ENCODE measurements at regions not wholly inside any gene's neighbourhood (a gene's known extent, or its start where the extent isn't known, plus 50 kb on each side); places are given as distances from the start of the nearest gene placed in this dataset.

- Mint-ChIP-seq H3K27ac (no peak overlapping the region), H3K9me3 (peaks cover 3 to 12% (median 8%) of the 10 kb centered on the region in 5 donors), H3K36me3 (peaks cover 0 to 24% (median 0%) of the 10 kb centered on the region in 3 donors), H3K4me1 (peaks cover 21 to 23% (median 22%) of the 10 kb centered on the region in 3 donors), H3K27me3 (peaks cover 0 to 2% of the 10 kb centered on the region in 2 donors), H3K4me3 (no peak overlapping the region)
- H3K4me1 ChIP-seq (ENCODE audit: insufficient read depth, low read length) = peaks cover 16% of the 10 kb centered on the region
- POLR2A ChIA-PET = no interaction called here
- CTCF ChIA-PET = no interaction called here
- H3K36me3 ChIP-seq (ENCODE audit: insufficient read depth, low read length) = no peaks in the 10 kb centered on the region
- H3K4me3 ChIP-seq (ENCODE audit: low read length) = no peak overlapping the region
- DNase-seq = no peak
- no peaks in the 10 kb centered on the region for H3K27me3 ChIP-seq (ENCODE audit: insufficient read depth, low read length, poor library complexity, severe bottlenecking)
- peaks cover 4% of the 10 kb centered on the region for H3K9me3 ChIP-seq (ENCODE audit: low read length)
- no peak overlapping the region for H3K27ac ChIP-seq (ENCODE audit: low read depth, low read length)
These were observed 56.2 kb upstream of the IL1R1 start for GRCh38 chr2:102086150-102086872.

GRCh38 chr2:102091121-102091520 lies 51.4 kb upstream of the IL1R1 start:
- H3K27ac Mint-ChIP-seq = no peak overlapping the region
- CTCF ChIA-PET = interaction anchor here (1.3 kb wide), 1 partner anchor 85 kb away, joined by 4 read pairs; no protein-coding TSS in a partner anchor
- POLR2A ChIA-PET = no interaction called here
- H3K36me3 ChIP-seq (ENCODE audit: insufficient read depth, low read length) = no peaks in the 10 kb centered on the region
- no peak for DNase-seq
- H3K4me1 ChIP-seq (ENCODE audit: insufficient read depth, low read length) = no peaks in the 10 kb centered on the region
- no peaks in the 10 kb centered on the region for H3K27me3 ChIP-seq (ENCODE audit: insufficient read depth, low read length, poor library complexity, severe bottlenecking)
- no peaks in the 10 kb centered on the region for H3K4me1 Mint-ChIP-seq
- peaks cover 0 to 2% of the 10 kb centered on the region in 2 donors for H3K27me3 Mint-ChIP-seq
- peaks cover 0 to 28% (median 0%) of the 10 kb centered on the region in 3 donors for H3K36me3 Mint-ChIP-seq
- no peak overlapping the region for H3K4me3 ChIP-seq (ENCODE audit: low read length)
- peaks cover 3 to 12% (median 8%) of the 10 kb centered on the region in 5 donors for H3K9me3 Mint-ChIP-seq
- H3K4me3 Mint-ChIP-seq = no peak overlapping the region
- H3K9me3 ChIP-seq (ENCODE audit: low read length) = peaks cover 4% of the 10 kb centered on the region
- H3K27ac ChIP-seq (ENCODE audit: low read depth, low read length) = no peak overlapping the region

- Mint-ChIP-seq H3K4me3 (no peak overlapping the region), H3K27ac (no peak overlapping the region), H3K27me3 (peaks cover 0 to 5% of the 10 kb centered on the region in 2 donors), H3K4me1 (no peaks in the 10 kb centered on the region), H3K9me3 (peaks cover 3 to 12% (median 8%) of the 10 kb centered on the region in 5 donors), H3K36me3 (peaks cover 0 to 28% (median 0%) of the 10 kb centered on the region in 3 donors)
- ChIA-PET POLR2A (no interaction called here), CTCF (interaction anchor here (1.3 kb wide), 1 partner anchor 86 kb away, joined by 4 read pairs; no protein-coding TSS in a partner anchor)
- no peak overlapping the region for H3K4me3 ChIP-seq (ENCODE audit: low read length)
- DNase-seq = no peak
- H3K36me3 ChIP-seq (ENCODE audit: insufficient read depth, low read length) = no peaks in the 10 kb centered on the region
- no peaks in the 10 kb centered on the region for H3K27me3 ChIP-seq (ENCODE audit: insufficient read depth, low read length, poor library complexity, severe bottlenecking)
- H3K4me1 ChIP-seq (ENCODE audit: insufficient read depth, low read length) = no peaks in the 10 kb centered on the region
- peaks cover 4% of the 10 kb centered on the region for H3K9me3 ChIP-seq (ENCODE audit: low read length)
- no peak overlapping the region for H3K27ac ChIP-seq (ENCODE audit: low read depth, low read length)
These were observed 50.6 kb upstream of the IL1R1 start for GRCh38 chr2:102091908-102092307.

- H3K4me3 Mint-ChIP-seq = no peak overlapping the region
- H3K27me3 Mint-ChIP-seq = peaks cover 0 to 9% of the 10 kb centered on the region in 2 donors
- ChIA-PET POLR2A (no interaction called here), CTCF (no interaction called here)
- DNase-seq = no peak
- Histone ChIP-seq H3K36me3 (ENCODE audit: insufficient read depth, low read length) (no peaks in the 10 kb centered on the region), H3K4me3 (ENCODE audit: low read length) (no peak overlapping the region), H3K27ac (ENCODE audit: low read depth, low read length) (no peak overlapping the region), H3K4me1 (ENCODE audit: insufficient read depth, low read length) (no peaks in the 10 kb centered on the region), H3K9me3 (ENCODE audit: low read length) (peaks cover 4% of the 10 kb centered on the region), H3K27me3 (ENCODE audit: insufficient read depth, low read length, poor library complexity, severe bottlenecking) (no peaks in the 10 kb centered on the region)
- peaks cover 0 to 28% (median 0%) of the 10 kb centered on the region in 3 donors for H3K36me3 Mint-ChIP-seq
- H3K9me3 Mint-ChIP-seq = peaks cover 3 to 12% (median 8%) of the 10 kb centered on the region in 5 donors
- H3K27ac Mint-ChIP-seq = no peak overlapping the region
- no peaks in the 10 kb centered on the region for H3K4me1 Mint-ChIP-seq
These were observed 50.0 kb upstream of the IL1R1 start for GRCh38 chr2:102092535-102092934.

Data from CD8-positive, alpha-beta memory T cell (primary cell).